ENCODE measurements at regions not wholly inside any gene's neighbourhood (a gene's known extent, or its start where the extent isn't known, plus 50 kb on each side); places are given as distances from the start of the nearest gene placed in this dataset.
"Not testable (repeated sequence)": the region's sequence is repeated elsewhere in the genome, so short reads cannot be mapped to it uniquely, and the experiment has no call there.

GRCh38 chr4:170687751-170688150 is 598.0 kb upstream of the AADAT start:
- no peaks in the 10 kb centered on the region for H3K9me3 ChIP-seq
- WGBS, 2 donors = 92 to 96% methylated on average over 6 of the region's 6 CpGs
- H3K27me3 ChIP-seq = no peaks in the 10 kb centered on the region
- H3K4me3 ChIP-seq = no peak overlapping the region
- intact Hi-C loops (cut with DNase I; ENCODE audit: low total_unique reads) = no loop called here
- TF ChIP-seq POLR2A (IDR thresholded peaks at IDR 0.05) (no peak), CTCF (IDR thresholded peaks at IDR 0.05) (no peak)
- no peak overlapping the region for H3K27ac ChIP-seq
- no peak for DNase-seq
- no peaks in the 10 kb centered on the region for H3K36me3 ChIP-seq (ENCODE audit: low read depth, missing control alignments)
- H3K4me1 ChIP-seq = no peaks in the 10 kb centered on the region

GRCh38 chr4:170685701-170686100 is 595.9 kb upstream of the AADAT start:
- WGBS, 2 donors = 79 to 84% methylated on average over 4 of the region's 4 CpGs
- DNase-seq; H3K36me3 ChIP-seq (ENCODE audit: low read depth, missing control alignments); H3K4me1 ChIP-seq; H3K27ac ChIP-seq; intact Hi-C loops (cut with DNase I; ENCODE audit: low total_unique reads); H3K4me3 ChIP-seq; H3K9me3 ChIP-seq; H3K27me3 ChIP-seq: not testable (repeated sequence)

- Histone ChIP-seq H3K4me3 (no peak overlapping the region), H3K27me3 (no peaks in the 10 kb centered on the region), H3K4me1 (no peaks in the 10 kb centered on the region), H3K36me3 (ENCODE audit: low read depth, missing control alignments) (no peaks in the 10 kb centered on the region), H3K9me3 (no peaks in the 10 kb centered on the region), H3K27ac (no peak overlapping the region)
- intact Hi-C loops (cut with DNase I; ENCODE audit: low total_unique reads) = no loop called here
- TF ChIP-seq POLR2A (IDR thresholded peaks at IDR 0.05) = no peak
- TF ChIP-seq CTCF (IDR thresholded peaks at IDR 0.05) = no peak
- 58% methylated on average over 5 of the region's 5 CpGs for WGBS, 2 donors
- no peak for DNase-seq
These were observed 593.0 kb upstream of the AADAT start for GRCh38 chr4:170682558-170683294.

GRCh38 chr4:170682087-170682486 is 592.3 kb upstream of the AADAT start:
- DNase-seq; H3K27ac ChIP-seq; H3K4me3 ChIP-seq; H3K4me1 ChIP-seq; H3K9me3 ChIP-seq; intact Hi-C loops (cut with DNase I; ENCODE audit: low total_unique reads); H3K36me3 ChIP-seq (ENCODE audit: low read depth, missing control alignments); H3K27me3 ChIP-seq: not testable (repeated sequence)
- WGBS, 2 donors = 67 to 68% methylated on average over 5 of the region's 5 CpGs

GRCh38 chr4:170675568-170676262 is 586.0 kb upstream of the AADAT start:
- DNase-seq = no peak
- WGBS, 2 donors = 82% methylated on average over 2 of the region's 2 CpGs
- Histone ChIP-seq H3K4me1 (no peaks in the 10 kb centered on the region), H3K4me3 (no peak overlapping the region), H3K27me3 (no peaks in the 10 kb centered on the region), H3K27ac (no peak overlapping the region), H3K9me3 (no peaks in the 10 kb centered on the region), H3K36me3 (ENCODE audit: low read depth, missing control alignments) (no peaks in the 10 kb centered on the region)
- TF ChIP-seq CTCF (IDR thresholded peaks at IDR 0.05) = no peak
- no peak for TF ChIP-seq POLR2A (IDR thresholded peaks at IDR 0.05)
- intact Hi-C loops (cut with DNase I; ENCODE audit: low total_unique reads) = no loop called here

- H3K27me3 ChIP-seq = no peaks in the 10 kb centered on the region
- H3K27ac ChIP-seq = no peak overlapping the region
- TF ChIP-seq POLR2A (IDR thresholded peaks at IDR 0.05) (no peak), CTCF (IDR thresholded peaks at IDR 0.05) (no peak)
- H3K4me1 ChIP-seq = no peaks in the 10 kb centered on the region
- no peaks in the 10 kb centered on the region for H3K36me3 ChIP-seq (ENCODE audit: low read depth, missing control alignments)
- intact Hi-C loops (cut with DNase I; ENCODE audit: low total_unique reads) = no loop called here
- H3K9me3 ChIP-seq = no peaks in the 10 kb centered on the region
- no peak overlapping the region for H3K4me3 ChIP-seq
- DNase-seq = no peak
- WGBS, 2 donors = 76 to 85% methylated on average over 1 of the region's 1 CpG
These were observed 584.4 kb upstream of the AADAT start for GRCh38 chr4:170674176-170674575.

Measured in testis (tissue), 2 donors.